ENCODE measurements at regions not wholly inside any gene's neighbourhood (a gene's known extent, or its start where the extent isn't known, plus 50 kb on each side); places are given as distances from the start of the nearest gene placed in this dataset.

- no peak overlapping the region for H3K27ac ChIP-seq
- peaks cover 0 to 6% (median 0%) of the 10 kb centered on the region in 3 donors for H3K4me1 ChIP-seq
- intact Hi-C loops (cut with DNase I) = no loop called here
- TF ChIP-seq CTCF (IDR thresholded peaks at IDR 0.05) = no peak
- no peak for TF ChIP-seq POLR2A (IDR thresholded peaks at IDR 0.05)
- 67% methylated on average over 5 of the region's 5 CpGs for WGBS, 2 donors
- no peaks in the 10 kb centered on the region for H3K27me3 ChIP-seq
- no peaks in the 10 kb centered on the region for H3K36me3 ChIP-seq
- no peak for DNase-seq
- H3K4me3 ChIP-seq = no peak overlapping the region
- no peaks in the 10 kb centered on the region for H3K9me3 ChIP-seq
Observed at GRCh38 chr20:57888591-57888990, 178.8 kb upstream of the PMEPA1 start.

GRCh38 chr20:57884956-57885355 lies 175.1 kb upstream of the PMEPA1 start:
- peaks cover 0 to 19% (median 0%) of the 10 kb centered on the region in 3 donors for H3K4me1 ChIP-seq
- no peak overlapping the region for H3K4me3 ChIP-seq
- intact Hi-C loops (cut with DNase I) = no loop called here
- WGBS, 2 donors = 76 to 87% methylated on average over 5 of the region's 5 CpGs
- no peaks in the 10 kb centered on the region for H3K36me3 ChIP-seq
- no peak for DNase-seq
- no peak overlapping the region for H3K27ac ChIP-seq
- TF ChIP-seq POLR2A (IDR thresholded peaks at IDR 0.05) = no peak
- no peak for TF ChIP-seq CTCF (IDR thresholded peaks at IDR 0.05)
- no peaks in the 10 kb centered on the region for H3K9me3 ChIP-seq
- H3K27me3 ChIP-seq = no peaks in the 10 kb centered on the region

GRCh38 chr20:57883761-57884160 lies 173.9 kb upstream of the PMEPA1 start:
- no peak for DNase-seq
- Histone ChIP-seq H3K4me3 (no peak overlapping the region), H3K36me3 (no peaks in the 10 kb centered on the region), H3K4me1 (peaks cover 0 to 20% (median 0%) of the 10 kb centered on the region in 3 donors), H3K9me3 (no peaks in the 10 kb centered on the region), H3K27ac (no peak overlapping the region), H3K27me3 (no peaks in the 10 kb centered on the region)
- 69 to 81% methylated on average over 3 to 5 of the region's 5 CpGs for WGBS, 2 donors
- TF ChIP-seq POLR2A (IDR thresholded peaks at IDR 0.05) (no peak), CTCF (IDR thresholded peaks at IDR 0.05) (no peak)
- intact Hi-C loops (cut with DNase I) = no loop called here

- no peak for DNase-seq
- Histone ChIP-seq H3K27me3 (no peaks in the 10 kb centered on the region), H3K36me3 (no peaks in the 10 kb centered on the region), H3K4me1 (peaks cover 0 to 20% (median 0%) of the 10 kb centered on the region in 3 donors), H3K4me3 (no peak overlapping the region), H3K9me3 (no peaks in the 10 kb centered on the region), H3K27ac (no peak overlapping the region)
- TF ChIP-seq CTCF (IDR thresholded peaks at IDR 0.05) (no peak), POLR2A (IDR thresholded peaks at IDR 0.05) (no peak)
- 73 to 87% methylated on average over 6 of the region's 6 CpGs for WGBS, 2 donors
- intact Hi-C loops (cut with DNase I) = no loop called here
Observed at GRCh38 chr20:57883224-57883623, 173.4 kb upstream of the PMEPA1 start.

- intact Hi-C loops (cut with DNase I) = no loop called here
- Histone ChIP-seq H3K4me1 (peaks cover 0 to 20% (median 0%) of the 10 kb centered on the region in 3 donors), H3K27ac (no peak overlapping the region), H3K27me3 (no peaks in the 10 kb centered on the region), H3K36me3 (no peaks in the 10 kb centered on the region), H3K4me3 (no peak overlapping the region), H3K9me3 (no peaks in the 10 kb centered on the region)
- WGBS, 2 donors = 77 to 82% methylated on average over 6 to 11 of the region's 16 CpGs
- DNase-seq = no peak
- TF ChIP-seq POLR2A (IDR thresholded peaks at IDR 0.05) (no peak), CTCF (IDR thresholded peaks at IDR 0.05) (no peak)
Observed at GRCh38 chr20:57882451-57883161, 172.8 kb upstream of the PMEPA1 start.

Data from esophagus squamous epithelium (tissue), 5 donors.